ENCODE measurements at regions not wholly inside any gene's neighbourhood (a gene's known extent, or its start where the extent isn't known, plus 50 kb on each side); places are given as distances from the start of the nearest gene placed in this dataset.

- Histone ChIP-seq H3K9ac (ENCODE audit: low read length) (no peak overlapping the region), H3K4me2 (ENCODE audit: low read length) (no peak overlapping the region), H3K4me3 (ENCODE audit: low read length) (no peak overlapping the region), H4K20me1 (ENCODE audit: low read length) (no peaks in the 10 kb centered on the region), H3K79me2 (ENCODE audit: low read length) (no peaks in the 10 kb centered on the region), H3K27ac (ENCODE audit: low read length) (no peak overlapping the region), H2AFZ (ENCODE audit: low read length) (no peak overlapping the region), H3K4me1 (ENCODE audit: insufficient read depth, low read length) (peaks cover 5% of the 10 kb centered on the region), H3K27me3 (ENCODE audit: low read length) (no peaks in the 10 kb centered on the region), H3K9me2 (replicated peaks; ENCODE audit: low read length) (no peaks in the 10 kb centered on the region), H3K36me3 (ENCODE audit: low read depth, low read length) (no peaks in the 10 kb centered on the region), H3F3A (ENCODE audit: low read length, unreplicated experiment) (no peaks in the 10 kb centered on the region), H3K9me3 (ENCODE audit: low read length) (no peaks in the 10 kb centered on the region)
- DNase-seq: no peak
- intact Hi-C loops (cut with micrococcal nuclease): no loop called here
- BruUV-seq (replicated peaks): no TSS peak
- ATAC-seq: no peak
- ChIA-PET CTCF (no interaction called here), POLR2A (ENCODE audit: unreplicated experiment) (no interaction called here)
- TF ChIP-seq EZH2 (IDR thresholded peaks at IDR 0.05; ENCODE audit: low read length, unreplicated experiment) (no peak), EZH2phosphoT487 (IDR thresholded peaks at IDR 0.05; ENCODE audit: borderline replicate concordance, low read length) (no peak), CTCF (conservative IDR thresholded peaks at IDR 0.05; ENCODE audit: low read depth, low read length) (no peak)
Measured at GRCh38 chr1:113250161-113250560, 140.2 kb upstream of the MAGI3 start.

DNA sequence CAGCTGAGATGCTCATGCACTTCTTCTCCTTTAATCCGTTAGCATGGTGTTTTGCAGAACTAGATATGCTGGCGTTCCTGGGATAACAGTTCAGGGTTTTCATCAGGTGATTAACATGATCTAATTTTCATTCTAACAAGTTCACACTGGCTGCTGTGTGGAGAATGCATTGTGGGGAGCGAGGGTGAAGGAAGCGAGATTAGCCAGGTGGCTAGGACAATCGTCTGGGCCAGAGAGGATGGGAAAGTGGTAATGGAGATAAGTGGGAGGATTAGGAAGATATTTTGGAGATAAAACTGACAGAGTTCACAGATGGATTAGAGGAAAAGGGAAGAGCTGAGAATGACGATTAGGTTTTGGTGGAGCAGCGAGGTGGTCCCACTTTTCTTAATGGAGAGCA is 138.1 kb upstream of the MAGI3 start:
- H4K20me1 ChIP-seq (ENCODE audit: low read length): no peaks in the 10 kb centered on the region
- H3K36me3 ChIP-seq (ENCODE audit: low read depth, low read length): no peaks in the 10 kb centered on the region
- H3K27me3 ChIP-seq (ENCODE audit: low read length): no peaks in the 10 kb centered on the region
- TF ChIP-seq EZH2 (IDR thresholded peaks at IDR 0.05; ENCODE audit: low read length, unreplicated experiment) (no peak), CTCF (conservative IDR thresholded peaks at IDR 0.05; ENCODE audit: low read depth, low read length) (no peak), EZH2phosphoT487 (IDR thresholded peaks at IDR 0.05; ENCODE audit: borderline replicate concordance, low read length) (no peak)
- H3K9me3 ChIP-seq (ENCODE audit: low read length): no peaks in the 10 kb centered on the region
- BruUV-seq (replicated peaks): no TSS peak
- intact Hi-C loops (cut with micrococcal nuclease): no loop called here
- no peak for ATAC-seq
- no peaks in the 10 kb centered on the region for H3K9me2 ChIP-seq (replicated peaks; ENCODE audit: low read length)
- no peak for DNase-seq
- H3K4me2 ChIP-seq (ENCODE audit: low read length): no peak overlapping the region
- peaks cover 17% of the 10 kb centered on the region for H3K4me1 ChIP-seq (ENCODE audit: insufficient read depth, low read length)
- H3K27ac ChIP-seq (ENCODE audit: low read length): no peak overlapping the region
- H3K9ac ChIP-seq (ENCODE audit: low read length): no peak overlapping the region
- H3K79me2 ChIP-seq (ENCODE audit: low read length): no peaks in the 10 kb centered on the region
- ChIA-PET CTCF (no interaction called here), POLR2A (ENCODE audit: unreplicated experiment) (no interaction called here)
- no peak overlapping the region for H2AFZ ChIP-seq (ENCODE audit: low read length)
- H3F3A ChIP-seq (ENCODE audit: low read length, unreplicated experiment): no peaks in the 10 kb centered on the region
- H3K4me3 ChIP-seq (ENCODE audit: low read length): no peak overlapping the region

GRCh38 chr1:113253187-113253586 is 137.1 kb upstream of the MAGI3 start:
- no peaks in the 10 kb centered on the region for H4K20me1 ChIP-seq (ENCODE audit: low read length)
- ATAC-seq: no peak
- no peaks in the 10 kb centered on the region for H3K36me3 ChIP-seq (ENCODE audit: low read depth, low read length)
- H3K79me2 ChIP-seq (ENCODE audit: low read length): no peaks in the 10 kb centered on the region
- ChIA-PET CTCF (no interaction called here), POLR2A (ENCODE audit: unreplicated experiment) (no interaction called here)
- H3K4me1 ChIP-seq (ENCODE audit: insufficient read depth, low read length): peaks cover 17% of the 10 kb centered on the region
- no peaks in the 10 kb centered on the region for H3K9me2 ChIP-seq (replicated peaks; ENCODE audit: low read length)
- intact Hi-C loops (cut with micrococcal nuclease): no loop called here
- no peak overlapping the region for H3K4me3 ChIP-seq (ENCODE audit: low read length)
- no peaks in the 10 kb centered on the region for H3K27me3 ChIP-seq (ENCODE audit: low read length)
- no peak for TF ChIP-seq EZH2phosphoT487 (IDR thresholded peaks at IDR 0.05; ENCODE audit: borderline replicate concordance, low read length)
- TF ChIP-seq EZH2 (IDR thresholded peaks at IDR 0.05; ENCODE audit: low read length, unreplicated experiment): no peak
- no peak for TF ChIP-seq CTCF (conservative IDR thresholded peaks at IDR 0.05; ENCODE audit: low read depth, low read length)
- no peak overlapping the region for H3K9ac ChIP-seq (ENCODE audit: low read length)
- no peak overlapping the region for H3K27ac ChIP-seq (ENCODE audit: low read length)
- no TSS peak for BruUV-seq (replicated peaks)
- no peaks in the 10 kb centered on the region for H3F3A ChIP-seq (ENCODE audit: low read length, unreplicated experiment)
- no peak overlapping the region for H2AFZ ChIP-seq (ENCODE audit: low read length)
- H3K9me3 ChIP-seq (ENCODE audit: low read length): no peaks in the 10 kb centered on the region
- H3K4me2 ChIP-seq (ENCODE audit: low read length): no peak overlapping the region
- no peak for DNase-seq

All from PC-3 (cell line).